ENCODE measurements at regions not wholly inside any gene's neighbourhood (a gene's known extent, or its start where the extent isn't known, plus 50 kb on each side); places are given as distances from the start of the nearest gene placed in this dataset.

GRCh38 chr12:63070709-63071108, 80.3 kb downstream of the AVPR1A start:
- DNase-seq (ENCODE audit: low read depth, low spot score) (no peak), FAIRE-seq (no peak)
- H2AFZ ChIP-seq (ENCODE audit: low read depth, low read length), result no peak overlapping the region
- no peak overlapping the region for H3K27ac ChIP-seq (ENCODE audit: insufficient read depth, low read depth, low read length)
- no peaks in the 10 kb centered on the region for H3K9me3 ChIP-seq (replicated peaks; ENCODE audit: control insufficient read depth, insufficient read depth, low read length)
- no peak overlapping the region for H3K4me3 ChIP-seq (replicated peaks in 1 of 3; ENCODE audit: insufficient read depth in 1 of 3, low read depth in 1 of 3, low read length in 3 of 3)
- no peaks in the 10 kb centered on the region for H3K4me1 ChIP-seq (ENCODE audit: control insufficient read depth, extremely low read depth, insufficient read depth, low read length)
- dilution Hi-C loops (cut with MboI; ENCODE audit: extremely low pct_ligation_motif_present, low sequenced_read_pairs) (no loop called here), intact Hi-C loops (cut with micrococcal nuclease) (no loop called here)
- H3K9ac ChIP-seq (replicated peaks; ENCODE audit: extremely low read depth, insufficient read depth, low read length), result no peak overlapping the region
- CTCF ChIA-PET, result interaction anchor here (2.8 to 3.7 kb wide), 2 partner anchors 9 to 273 kb away, joined by 11 to 31 read pairs; no protein-coding TSS in a partner anchor
- no peaks in the 10 kb centered on the region for H4K20me1 ChIP-seq (replicated peaks; ENCODE audit: control insufficient read depth, extremely low read depth, insufficient read depth, low read length)
- H3K27me3 ChIP-seq (ENCODE audit: control insufficient read depth in 2 of 2, insufficient read depth in 2 of 2, low read length in 2 of 2), result peaks cover 2% of the 10 kb centered on the region in 2 experiments
- no peaks in the 10 kb centered on the region for H3K36me3 ChIP-seq (ENCODE audit: control insufficient read depth in 2 of 2, extremely low read depth in 1 of 2, insufficient read depth in 2 of 2, low read length in 2 of 2)
- POLR2A ChIA-PET, result no interaction called here
- H3K4me2 ChIP-seq (ENCODE audit: insufficient read depth, low read length), result no peak overlapping the region
- BruUV-seq (replicated peaks), result no TSS peak
- TF ChIP-seq JUN (IDR thresholded peaks at IDR 0.05; ENCODE audit: borderline replicate concordance, insufficient read depth, insufficient read length, low read depth), result no peak
- TF ChIP-seq MYC (IDR thresholded peaks at IDR 0.05; ENCODE audit: low read depth, low read length), result no peak
- no peak for TF ChIP-seq GATA2 (IDR thresholded peaks at IDR 0.05; ENCODE audit: insufficient read depth, insufficient read length, low read depth, low read length)
- TF ChIP-seq POLR2A (IDR thresholded peaks at IDR 0.05; ENCODE audit: low read depth, low read length), result no peak
- no peak for TF ChIP-seq FOS (IDR thresholded peaks at IDR 0.05; ENCODE audit: borderline replicate concordance, insufficient read depth, low read length)
- TF ChIP-seq, protein P1, sequence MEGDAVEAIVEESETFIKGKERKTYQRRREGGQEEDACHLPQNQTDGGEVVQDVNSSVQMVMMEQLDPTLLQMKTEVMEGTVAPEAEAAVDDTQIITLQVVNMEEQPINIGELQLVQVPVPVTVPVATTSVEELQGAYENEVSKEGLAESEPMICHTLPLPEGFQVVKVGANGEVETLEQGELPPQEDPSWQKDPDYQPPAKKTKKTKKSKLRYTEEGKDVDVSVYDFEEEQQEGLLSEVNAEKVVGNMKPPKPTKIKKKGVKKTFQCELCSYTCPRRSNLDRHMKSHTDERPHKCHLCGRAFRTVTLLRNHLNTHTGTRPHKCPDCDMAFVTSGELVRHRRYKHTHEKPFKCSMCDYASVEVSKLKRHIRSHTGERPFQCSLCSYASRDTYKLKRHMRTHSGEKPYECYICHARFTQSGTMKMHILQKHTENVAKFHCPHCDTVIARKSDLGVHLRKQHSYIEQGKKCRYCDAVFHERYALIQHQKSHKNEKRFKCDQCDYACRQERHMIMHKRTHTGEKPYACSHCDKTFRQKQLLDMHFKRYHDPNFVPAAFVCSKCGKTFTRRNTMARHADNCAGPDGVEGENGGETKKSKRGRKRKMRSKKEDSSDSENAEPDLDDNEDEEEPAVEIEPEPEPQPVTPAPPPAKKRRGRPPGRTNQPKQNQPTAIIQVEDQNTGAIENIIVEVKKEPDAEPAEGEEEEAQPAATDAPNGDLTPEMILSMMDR (IDR thresholded peaks at IDR 0.05; ENCODE audit: extremely low read depth in 1 of 2, insufficient read depth in 1 of 2, low read depth in 1 of 2, low read length in 2 of 2), result no peak
- TF ChIP-seq POLR2AphosphoS5 (IDR thresholded peaks at IDR 0.05; ENCODE audit: insufficient read depth, low read depth, low read length), result no peak
- TF ChIP-seq EZH2 (IDR thresholded peaks at IDR 0.05; ENCODE audit: borderline replicate concordance, low read depth, low read length, severe bottlenecking), result no peak
- TF ChIP-seq MAX (IDR thresholded peaks at IDR 0.05; ENCODE audit: insufficient read depth, insufficient read length), result no peak
- no peaks in the 10 kb centered on the region for H3K79me2 ChIP-seq (ENCODE audit: control insufficient read depth, insufficient read depth, low read length)
- H3K9me1 ChIP-seq (replicated peaks; ENCODE audit: control insufficient read depth, extremely low read depth, insufficient read depth, low read length), result no peaks in the 10 kb centered on the region

Measured in endothelial cell of umbilical vein (primary cell).